GM21786 (cell line): ENCODE measurements at regions not wholly inside any gene's neighbourhood (a gene's known extent, or its start where the extent isn't known, plus 50 kb on each side); places are given as distances from the start of the nearest gene placed in this dataset.

ENCODE experiments used
- ATAC-seq: cut with Tn5 transposase; IDR thresholded peaks from one replicate; pipeline ENCODE4 v1.9.1; 2021; ENCODE audit not compliant: unreplicated experiment

- no peak for ATAC-seq
Measured at GRCh38 chr2:49207204-49207603, 52.9 kb upstream of the FSHR start.
